SU-DHL-6 (cell line): ENCODE measurements at regions not wholly inside any gene's neighbourhood (a gene's known extent, or its start where the extent isn't known, plus 50 kb on each side); places are given as distances from the start of the nearest gene placed in this dataset.

ENCODE experiments used
- H2AFZ ChIP-seq: fragments of 200-600 bp; sonication (generic); 2 replicates; pipeline ENCODE4 v1.6.1; 2014; ENCODE audit warnings: low read depth, mild to moderate bottlenecking, moderate library complexity, mixed read lengths, antibody characterized with exemption, low read length; ENCODE audit not compliant: severe bottlenecking
- H3F3A ChIP-seq: fragments of 200-600 bp; shearing (Covaris generic); 2 replicates; pipeline ENCODE4 v1.6.0; 2016; ENCODE audit warnings: antibody characterized with exemption, mild to moderate bottlenecking; ENCODE audit not compliant: insufficient read depth
- H3K27ac ChIP-seq: fragments of 200-600 bp; sonication (generic); 2 replicates; pipeline ENCODE4 v1.5.1; 2016; ENCODE audit warnings: low read depth, mild to moderate bottlenecking, low read length, moderate library complexity, mixed read lengths
- H3K27me3 ChIP-seq: fragments of 200-600 bp; sonication (generic), shearing (Covaris generic); 2 replicates; pipeline ENCODE4 v1.6.0; 2014; ENCODE audit warnings: mild to moderate bottlenecking, low read length
- H3K36me3 ChIP-seq: fragments of 200-600 bp; sonication (generic); 2 replicates; pipeline ENCODE4 v1.6.1; 2014; ENCODE audit warnings: mild to moderate bottlenecking, low read length, mixed read lengths
- H3K4me2 ChIP-seq: fragments of 300-600, 200-600 bp; shearing (Covaris generic), sonication (generic); 2 replicates; pipeline ENCODE4 v1.6.0; 2014; ENCODE audit warnings: low read length, low read depth, mild to moderate bottlenecking; ENCODE audit not compliant: poor library complexity, severe bottlenecking
- H3K4me3 ChIP-seq: fragments of 200-600 bp; sonication (generic); 2 replicates; pipeline ENCODE4 v1.5.1; 2014; ENCODE audit warnings: antibody characterized with exemption, low read length, mild to moderate bottlenecking, mixed read lengths; ENCODE audit not compliant: insufficient read depth, poor library complexity, severe bottlenecking
- H3K79me2 ChIP-seq: fragments of 200-600 bp; sonication (generic); 2 replicates; pipeline ENCODE4 v1.6.1; 2014; ENCODE audit warnings: mild to moderate bottlenecking, low read length, moderate library complexity; ENCODE audit not compliant: insufficient read depth
- H3K9ac ChIP-seq: fragments of 200-600 bp; sonication (generic); 2 replicates; pipeline ENCODE4 v1.7.0; 2014; ENCODE audit warnings: mild to moderate bottlenecking, low read length
- H3K9me2 ChIP-seq: fragments of 200-600 bp; sonication (generic); replicated peaks from 2 replicates; pipeline ENCODE4 v1.6.1; 2014; ENCODE audit warnings: low read length; ENCODE audit not compliant: insufficient read depth
- H3K9me3 ChIP-seq: fragments of 200-600 bp; sonication (generic); 2 replicates; pipeline ENCODE4 v1.6.1; 2014; ENCODE audit warnings: low read length, mixed read lengths; ENCODE audit not compliant: insufficient read depth
- H4K20me1 ChIP-seq: fragments of 200-600 bp; sonication (generic); 2 replicates; pipeline ENCODE4 v1.6.1; 2014; ENCODE audit warnings: low read depth, mild to moderate bottlenecking, antibody characterized with exemption, low read length, moderate library complexity, mixed read lengths
- EZH2phosphoT487 ChIP-seq: fragments of 200-600 bp; sonication (generic), shearing (Covaris generic); conservative IDR thresholded peaks from 2 replicates; pipeline ENCODE4 v1.6.1; 2018; ENCODE audit warnings: mild to moderate bottlenecking, antibody characterized with exemption, low read length, moderate library complexity, mixed read lengths
- TF ChIP-seq, protein P1 (sequence below): fragments of 200-600 bp; sonication (generic); IDR thresholded peaks from one replicate; pipeline ENCODE4 v1.5.1; 2017; ENCODE audit warnings: antibody characterized with exemption, mild to moderate bottlenecking, low read length, moderate library complexity; ENCODE audit not compliant: insufficient read depth, poor library complexity, severe bottlenecking

GRCh38 chr20:24206995-24207394 lies 218.4 kb upstream of the GGTLC1 start:
- Histone ChIP-seq H3K27ac (no peak overlapping the region), H2AFZ (no peak overlapping the region), H3K27me3 (no peaks in the 10 kb centered on the region), H3K9me2 (no peaks in the 10 kb centered on the region), H3F3A (no peaks in the 10 kb centered on the region), H4K20me1 (no peaks in the 10 kb centered on the region), H3K9me3 (no peaks in the 10 kb centered on the region), H3K9ac (no peak overlapping the region), H3K4me3 (no peak overlapping the region), H3K79me2 (no peaks in the 10 kb centered on the region), H3K4me2 (no peak overlapping the region), H3K36me3 (no peaks in the 10 kb centered on the region)
- TF ChIP-seq, protein P1, sequence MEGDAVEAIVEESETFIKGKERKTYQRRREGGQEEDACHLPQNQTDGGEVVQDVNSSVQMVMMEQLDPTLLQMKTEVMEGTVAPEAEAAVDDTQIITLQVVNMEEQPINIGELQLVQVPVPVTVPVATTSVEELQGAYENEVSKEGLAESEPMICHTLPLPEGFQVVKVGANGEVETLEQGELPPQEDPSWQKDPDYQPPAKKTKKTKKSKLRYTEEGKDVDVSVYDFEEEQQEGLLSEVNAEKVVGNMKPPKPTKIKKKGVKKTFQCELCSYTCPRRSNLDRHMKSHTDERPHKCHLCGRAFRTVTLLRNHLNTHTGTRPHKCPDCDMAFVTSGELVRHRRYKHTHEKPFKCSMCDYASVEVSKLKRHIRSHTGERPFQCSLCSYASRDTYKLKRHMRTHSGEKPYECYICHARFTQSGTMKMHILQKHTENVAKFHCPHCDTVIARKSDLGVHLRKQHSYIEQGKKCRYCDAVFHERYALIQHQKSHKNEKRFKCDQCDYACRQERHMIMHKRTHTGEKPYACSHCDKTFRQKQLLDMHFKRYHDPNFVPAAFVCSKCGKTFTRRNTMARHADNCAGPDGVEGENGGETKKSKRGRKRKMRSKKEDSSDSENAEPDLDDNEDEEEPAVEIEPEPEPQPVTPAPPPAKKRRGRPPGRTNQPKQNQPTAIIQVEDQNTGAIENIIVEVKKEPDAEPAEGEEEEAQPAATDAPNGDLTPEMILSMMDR = no peak
- TF ChIP-seq EZH2phosphoT487 = no peak

- no peaks in the 10 kb centered on the region for H3K79me2 ChIP-seq
- no peak overlapping the region for H3K4me3 ChIP-seq
- H4K20me1 ChIP-seq = no peaks in the 10 kb centered on the region
- no peaks in the 10 kb centered on the region for H3K36me3 ChIP-seq
- H3K27ac ChIP-seq = no peak overlapping the region
- no peak overlapping the region for H2AFZ ChIP-seq
- TF ChIP-seq, protein P1 = no peak
- no peak for TF ChIP-seq EZH2phosphoT487
- no peak overlapping the region for H3K4me2 ChIP-seq
- no peaks in the 10 kb centered on the region for H3K9me3 ChIP-seq
- H3K9ac ChIP-seq = no peak overlapping the region
- H3F3A ChIP-seq = no peaks in the 10 kb centered on the region
- no peaks in the 10 kb centered on the region for H3K9me2 ChIP-seq
- H3K27me3 ChIP-seq = no peaks in the 10 kb centered on the region
Measured at GRCh38 chr20:24203526-24204183, 215.1 kb upstream of the GGTLC1 start.

GRCh38 chr20:24199501-24199900 lies 210.9 kb upstream of the GGTLC1 start:
- no peak overlapping the region for H3K4me2 ChIP-seq
- no peaks in the 10 kb centered on the region for H3K9me3 ChIP-seq
- TF ChIP-seq, protein P1 = no peak
- TF ChIP-seq EZH2phosphoT487 = no peak
- H3K79me2 ChIP-seq = no peaks in the 10 kb centered on the region
- H4K20me1 ChIP-seq = no peaks in the 10 kb centered on the region
- no peaks in the 10 kb centered on the region for H3K27me3 ChIP-seq
- H3F3A ChIP-seq = no peaks in the 10 kb centered on the region
- no peak overlapping the region for H2AFZ ChIP-seq
- no peak overlapping the region for H3K27ac ChIP-seq
- H3K9ac ChIP-seq = no peak overlapping the region
- H3K4me3 ChIP-seq = no peak overlapping the region
- H3K9me2 ChIP-seq = no peaks in the 10 kb centered on the region
- H3K36me3 ChIP-seq = no peaks in the 10 kb centered on the region
